K562 (cell line): ENCODE measurements at regions not wholly inside any gene's neighbourhood (a gene's known extent, or its start where the extent isn't known, plus 50 kb on each side); places are given as distances from the start of the nearest gene placed in this dataset.
A peak's percentile ranks its signal among the peaks of the same experiment; 100 is the strongest.

Source experiments
- ATAC-seq: fragments of 200-7000 bp; cut with Tn5 transposase; 3 replicates; pipeline ENCODE4 v1.9.1; 2020; ENCODE audit warnings: moderate library complexity
- BruUV-seq: library from RNA; stranded (reverse); fragments of 400-500 nt; replicated peaks from 2 replicates; lab custom pipeline; 2021; lab: Mats Ljungman, UMichigan
- CTCF ChIA-PET: fragments of 300-600 bp; formaldehyde crosslinking; extraction: SDS; loops from one replicate; lab custom pipeline; 2021; ENCODE audit warnings: low intra/inter-chr PET ratio; lab: Yijun Ruan, JAX
- POLR2A ChIA-PET: fragments of 300-600, 350-650 bp; sonication (Branson Sonifier 250); formaldehyde crosslinking; extraction: SDS; loops from one replicate; lab custom pipeline; 2021; ENCODE audit warnings: antibody characterized with exemption, inconsistent platforms; lab: Yijun Ruan, JAX
- DNase-seq, 4 experiments: peaks; one replicate each; pipeline versions ENCODE4 v3.0.0 to v3.0.0-alpha.2; 2011 to 2018; ENCODE audit warnings: low spot score in 3 of 4, mixed read lengths in 3 of 4; ENCODE audit errors: extremely low read depth in 1 of 4
- FAIRE-seq: peaks from 2 replicates; lab custom pipeline; 2011; peaks lifted over from hg19 to GRCh38; lab: Jason Lieb, UNC
- H2AFZ ChIP-seq: 2 replicates; pipeline ENCODE4 v1.6.0; 2011; ENCODE audit warnings: low read depth, low read length, control low read depth, inconsistent platforms
- H3K27ac ChIP-seq: fragments of 200-600 bp; 3 replicates; pipeline ENCODE4 v1.8.0; 2011; ENCODE audit warnings: low read depth, mild to moderate bottlenecking, control low read depth, inconsistent platforms, low read length, moderate library complexity, mixed read lengths; ENCODE audit errors: extremely low read depth
- H3K27me3 ChIP-seq, 2 experiments: fragments of 300-600 bp in 1 of 2; 2 replicates in 1 of 2; 3 replicates in 1 of 2; pipeline versions ENCODE4 v1.6.0 to v1.8.0; 2011; ENCODE audit warnings: inconsistent platforms in 2 of 2, low read length in 2 of 2, mild to moderate bottlenecking in 1 of 2, mixed read lengths in 1 of 2, moderate library complexity in 1 of 2; ENCODE audit not compliant: control insufficient read depth in 2 of 2, insufficient read depth in 2 of 2
- H3K36me3 ChIP-seq: fragments of 300-600 bp; 3 replicates; pipeline ENCODE4 v1.8.0; 2011; ENCODE audit warnings: mild to moderate bottlenecking, low read length, inconsistent platforms; ENCODE audit not compliant: control insufficient read depth, insufficient read depth
- H3K4me1 ChIP-seq, 2 experiments: fragments of 200-600 bp in 1 of 2; replicated peaks in 1 of 2; 2 replicates in 1 of 2; 3 replicates in 1 of 2; pipeline versions ENCODE4 v1.5.1 to v1.8.0; 2011; ENCODE audit warnings: inconsistent platforms in 2 of 2, low read length in 2 of 2, mild to moderate bottlenecking in 1 of 2, mixed read lengths in 1 of 2, moderate library complexity in 1 of 2; ENCODE audit not compliant: control insufficient read depth in 2 of 2, insufficient read depth in 2 of 2
- H3K4me2 ChIP-seq: 2 replicates; pipeline ENCODE4 v1.6.1; 2011; ENCODE audit warnings: low read length, control low read depth, inconsistent platforms, mixed read lengths; ENCODE audit not compliant: insufficient read depth
- H3K4me3 ChIP-seq: fragments of 200-600 bp; sonication (generic), shearing (Covaris generic); 2 replicates; pipeline ENCODE4 v1.5.1; 2016; ENCODE audit warnings: control low read depth, inconsistent platforms
- H3K79me2 ChIP-seq: fragments of 200-600 bp; 3 replicates; pipeline ENCODE4 v1.8.0; 2011; ENCODE audit warnings: low read length, inconsistent platforms; ENCODE audit not compliant: control insufficient read depth, insufficient read depth
- H3K9ac ChIP-seq, 2 experiments: 2 replicates each; pipeline versions ENCODE4 v1.6.0 to v1.6.1; 2011; ENCODE audit warnings: low read depth in 2 of 2, low read length in 2 of 2, control low read depth in 1 of 2, inconsistent platforms in 1 of 2, mild to moderate bottlenecking in 1 of 2, mixed read lengths in 1 of 2; ENCODE audit not compliant: insufficient read depth in 1 of 2
- H3K9me1 ChIP-seq: one replicate; pipeline ENCODE4 v1.6.0; 2011; ENCODE audit warnings: inconsistent platforms, mild to moderate bottlenecking, low read length, moderate library complexity; ENCODE audit not compliant: control insufficient read depth, insufficient read depth
- H3K9me3 ChIP-seq: replicated peaks from 2 replicates; pipeline ENCODE4 v1.5.1; 2011; ENCODE audit warnings: low read depth, low read length, inconsistent platforms; ENCODE audit not compliant: control insufficient read depth, insufficient read depth
- H4K20me1 ChIP-seq: replicated peaks from 2 replicates; pipeline ENCODE4 v1.6.1; 2011; ENCODE audit warnings: low read length, inconsistent platforms, mixed read lengths; ENCODE audit not compliant: control insufficient read depth, insufficient read depth
- CBFA2T3 ChIP-seq: fragments of 450-650 bp; IDR thresholded peaks from 2 replicates; pipeline ENCODE4 v1.6.1; 2017
- ERF ChIP-seq: fragments of 450-650 bp; formaldehyde crosslinking; IDR thresholded peaks from 2 replicates; pipeline ENCODE4 v1.4.0; 2020; ENCODE audit warnings: mild to moderate bottlenecking, mixed read lengths
- GABPA ChIP-seq: fragments of 200-800 bp; sonication (Bioruptor generic); conservative IDR thresholded peaks from 2 replicates; pipeline ENCODE4 v1.6.1; 2016; ENCODE audit warnings: low read depth, missing genetic modification characterization, missing compliant biosample characterization
- GATA2 ChIP-seq: sonication (generic); formaldehyde crosslinking; IDR thresholded peaks from 2 replicates; pipeline ENCODE4 v1.4.0; 2020; ENCODE audit warnings: mild to moderate bottlenecking, missing genetic modification reagents
- HCFC1 ChIP-seq: IDR thresholded peaks from 2 replicates; pipeline ENCODE4 v1.6.1; 2012; ENCODE audit warnings: low read depth, low read length, improper control_type of control experiment
- KDM1A ChIP-seq, 2 experiments: fragments of 450-650 bp; IDR thresholded peaks; 2 replicates each; pipeline ENCODE4 v1.6.1; 2016; ENCODE audit warnings: mild to moderate bottlenecking in 2 of 2
- RBM15 ChIP-seq: fragments of 200-400 bp; formaldehyde crosslinking; IDR thresholded peaks from 2 replicates; pipeline ENCODE4 v1.6.1; 2018; ENCODE audit warnings: mild to moderate bottlenecking, low read length, moderate library complexity; ENCODE audit not compliant: insufficient read depth
- RCOR1 ChIP-seq, 2 experiments: IDR thresholded peaks; 2 replicates each; pipeline ENCODE4 v1.6.1; 2012; ENCODE audit warnings: low read depth in 2 of 2, low read length in 2 of 2, borderline replicate concordance in 1 of 2, improper control_type of control experiment in 1 of 2
- TCF3 ChIP-seq: sonication (generic); formaldehyde crosslinking; IDR thresholded peaks from 2 replicates; pipeline ENCODE4 v1.4.0; 2020; ENCODE audit warnings: mild to moderate bottlenecking, missing genetic modification reagents
- TEAD4 ChIP-seq, 2 experiments: sonication (generic) in 1 of 2; formaldehyde crosslinking in 1 of 2; IDR thresholded peaks; 2 replicates each; pipeline versions ENCODE4 v1.6.1 to v1.8.0; 2012 to 2022; ENCODE audit warnings: borderline replicate concordance in 1 of 2, inconsistent platforms in 1 of 2, low read length in 1 of 2, mild to moderate bottlenecking in 1 of 2, missing genetic modification reagents in 1 of 2
- ZNF431 ChIP-seq: sonication (generic); formaldehyde crosslinking; IDR thresholded peaks from 2 replicates; pipeline ENCODE4 v1.8.0; 2022; ENCODE audit warnings: mild to moderate bottlenecking, missing genetic modification reagents
- ZNF766 ChIP-seq: fragments of 200-800 bp; sonication (Bioruptor generic); conservative IDR thresholded peaks from 2 replicates; pipeline ENCODE4 v1.6.1; 2016; ENCODE audit warnings: missing genetic modification characterization, missing compliant biosample characterization
- WGBS: fragments of 100-300 bp; shearing (Covaris generic); methylation state at CpG from one replicate; pipeline ENCODE4 v1.1.6; 2016; ENCODE audit warnings: low coverage, mixed read lengths; ENCODE audit not compliant: insufficient coverage; ENCODE audit errors: missing lambda C conversion rate; 5-methylcytosine and 5-hydroxymethylcytosine counted together
- in situ Hi-C: fragments of 300-500 bp; cut with MboI; formaldehyde crosslinking; loops from 4 replicates; pipeline ENCODE4 v1.15.0; 2018; ENCODE audit warnings: inconsistent platforms, mixed read lengths
- intact Hi-C: fragments of 100-400 bp; cut with micrococcal nuclease; formaldehyde crosslinking; loops from 2 replicates; pipeline ENCODE4 v1.14.2; 2022

GRCh38 chr6:137427656-137428290, 66.4 kb downstream of the OLIG3 start:
- under 1% methylated on average over 7 of the region's 7 CpGs for whole genome bisulfite sequencing
- BruUV-seq = no TSS peak
- 0 out of 2 replicates have a peak, but pooled peaks have one; percentile 53 for TF ChIP-seq ZNF766 (CRISPR knock-in tag)
- 0 out of 2 replicates have a peak, but pooled peaks have one; percentile 27 for TF ChIP-seq TEAD4 (IDR thresholded peaks at IDR 0.05; ENCODE audit: low read length)
- no peak for TF ChIP-seq TEAD4 (CRISPR knock-in tag; IDR thresholded peaks at IDR 0.05; ENCODE audit: borderline replicate concordance)
- no peak for TF ChIP-seq HCFC1
- TF ChIP-seq GABPA (tag) = 0 out of 2 replicates have a peak, but pooled peaks have one; percentile 16
- peak in 1 of 2 experiments; percentile 65; a peak in 1 of 4 replicates for TF ChIP-seq RCOR1 (IDR thresholded peaks at IDR 0.05; ENCODE audit: borderline replicate concordance in 1 of 2, low read depth in 2 of 2, low read length in 2 of 2)
- no peak for TF ChIP-seq ERF (CRISPR knock-in tag)
- peak; percentile 47 for TF ChIP-seq CBFA2T3
- no peak for TF ChIP-seq ZNF431 (CRISPR knock-in tag)
- TF ChIP-seq TCF3 (CRISPR knock-in tag) = peak; percentile 51
- no peak for TF ChIP-seq RBM15
- TF ChIP-seq KDM1A (IDR thresholded peaks at IDR 0.05) = peak in 1 of 2 experiments; percentile 25; a peak in 1 of 4 replicates
- no peak for TF ChIP-seq GATA2
- ChIA-PET POLR2A (interaction anchor here (0.8 kb wide), 1 partner anchor 464 kb away, joined by 5 read pairs; no protein-coding TSS in a partner anchor), CTCF (no interaction called here)
- H3K27me3 ChIP-seq = peaks cover 0 to 5% of the 10 kb centered on the region in 2 experiments; a peak in 1 of 5 replicates
- H3K4me2 ChIP-seq = no peak overlapping the region
- H3K4me3 ChIP-seq = no peak overlapping the region
- no peaks in the 10 kb centered on the region for H3K79me2 ChIP-seq
- H3K9me1 ChIP-seq = no peaks in the 10 kb centered on the region
- DNase-seq = no peak
- H3K27ac ChIP-seq = no peak overlapping the region
- no peak overlapping the region for H2AFZ ChIP-seq
- no peaks in the 10 kb centered on the region for H3K9me3 ChIP-seq
- H3K4me1 ChIP-seq = no peaks in the 10 kb centered on the region
- in situ Hi-C loops (no loop called here), intact Hi-C loops (no loop called here)
- no peaks in the 10 kb centered on the region for H4K20me1 ChIP-seq
- H3K36me3 ChIP-seq = no peaks in the 10 kb centered on the region
- no peak for ATAC-seq
- FAIRE-seq = no peak
- H3K9ac ChIP-seq = no peak overlapping the region
